ENCODE measurements at regions not wholly inside any gene's neighbourhood (a gene's known extent, or its start where the extent isn't known, plus 50 kb on each side); places are given as distances from the start of the nearest gene placed in this dataset.

DNA sequence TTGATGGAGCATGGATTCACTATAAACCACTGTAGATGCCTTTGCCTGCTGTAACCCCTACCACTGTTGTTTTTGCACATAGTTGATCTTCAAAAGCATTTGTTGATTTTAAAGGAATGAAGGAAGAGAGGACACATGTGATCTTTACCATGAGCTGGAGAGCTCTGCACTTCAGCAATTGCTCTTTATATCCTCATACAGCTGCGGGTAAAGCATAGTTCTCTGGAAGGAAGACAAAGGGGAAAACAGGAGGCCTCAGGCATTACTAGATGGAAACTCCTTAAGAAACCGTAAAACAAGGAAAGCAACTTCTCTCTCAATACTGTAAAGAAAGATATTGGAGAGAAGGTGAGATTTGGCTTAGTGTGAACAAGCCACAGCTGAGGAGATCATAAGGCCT is 60.6 kb downstream of the SCG2 start:
- Mint-ChIP-seq H3K36me3 (ENCODE audit: low read depth) (no peaks in the 10 kb centered on the region), H3K4me1 (ENCODE audit: low read depth) (no peaks in the 10 kb centered on the region), H3K27me3 (ENCODE audit: low read depth) (no peaks in the 10 kb centered on the region), H3K27ac (no peak overlapping the region), H3K9me3 (no peaks in the 10 kb centered on the region), H3K4me3 (ENCODE audit: low read depth) (no peak overlapping the region)
- intact Hi-C loops (cut with micrococcal nuclease): no loop called here
- no peak for DNase-seq (ENCODE audit: low spot score)

- Mint-ChIP-seq H3K4me3 (ENCODE audit: low read depth) (no peak overlapping the region), H3K9me3 (no peaks in the 10 kb centered on the region), H3K4me1 (ENCODE audit: low read depth) (no peaks in the 10 kb centered on the region), H3K27ac (no peak overlapping the region), H3K36me3 (ENCODE audit: low read depth) (no peaks in the 10 kb centered on the region), H3K27me3 (ENCODE audit: low read depth) (no peaks in the 10 kb centered on the region)
- intact Hi-C loops (cut with micrococcal nuclease): no loop called here
- DNase-seq (ENCODE audit: low spot score): no peak
These were observed 59.7 kb downstream of the SCG2 start for GRCh38 chr2:223542501-223542900.

- Mint-ChIP-seq H3K27me3 (ENCODE audit: low read depth) (no peaks in the 10 kb centered on the region), H3K9me3 (no peaks in the 10 kb centered on the region), H3K36me3 (ENCODE audit: low read depth) (no peaks in the 10 kb centered on the region), H3K27ac (no peak overlapping the region), H3K4me1 (ENCODE audit: low read depth) (no peaks in the 10 kb centered on the region), H3K4me3 (ENCODE audit: low read depth) (no peak overlapping the region)
- intact Hi-C loops (cut with micrococcal nuclease): no loop called here
- DNase-seq (ENCODE audit: low spot score): no peak
These were observed 56.8 kb downstream of the SCG2 start for GRCh38 chr2:223545406-223545805.

DNA sequence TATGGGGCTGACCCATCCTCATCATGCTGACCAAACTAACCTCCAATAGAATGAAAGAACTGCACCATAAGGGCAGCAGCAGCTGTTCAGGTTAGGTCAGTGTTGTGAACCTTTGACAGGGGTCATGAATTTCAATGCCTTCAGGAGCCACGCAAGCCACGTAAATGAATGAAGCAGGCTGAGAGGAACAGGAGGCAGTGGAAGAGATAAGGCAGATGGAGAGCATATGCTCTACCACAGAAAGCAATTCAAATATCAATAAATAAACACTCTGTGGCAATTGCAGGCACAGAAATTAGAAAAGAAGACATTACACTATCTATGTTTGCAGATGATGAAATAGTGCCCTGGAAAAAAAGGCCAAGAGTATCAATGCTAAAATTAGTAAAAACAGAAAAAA is 56.3 kb downstream of the SCG2 start:
- Mint-ChIP-seq H3K4me3 (ENCODE audit: low read depth) (no peak overlapping the region), H3K4me1 (ENCODE audit: low read depth) (no peaks in the 10 kb centered on the region), H3K27ac (no peak overlapping the region), H3K36me3 (ENCODE audit: low read depth) (no peaks in the 10 kb centered on the region), H3K27me3 (ENCODE audit: low read depth) (no peaks in the 10 kb centered on the region), H3K9me3 (no peaks in the 10 kb centered on the region)
- no peak for DNase-seq (ENCODE audit: low spot score)
- intact Hi-C loops (cut with micrococcal nuclease): no loop called here

Measured in activated T-helper 2 cell treated with anti-CD3 and anti-CD28 coated beads, Interferon-gamma antibody, Interleukin-2, Interleukin-4, amounts not matched to agents 10 μg/mL and 5 μg/mL and 100 μg/mL, durations not matched to agents 14 hours and 24 hours and 36 hours (primary cell).